Nephron progenitor cell (in vitro differentiated cells): ENCODE measurements at regions not wholly inside any gene's neighbourhood (a gene's known extent, or its start where the extent isn't known, plus 50 kb on each side); places are given as distances from the start of the nearest gene placed in this dataset.

Experiments used
- DNase-seq: peaks from one replicate; pipeline ENCODE4 v3.0.0; 2021
- H3K27ac Mint-ChIP-seq: 2 replicates; pipeline ENCODE4 v1.8.0; 2021; ENCODE audit warnings: mild to moderate bottlenecking, moderate library complexity, mixed read lengths
- H3K27me3 Mint-ChIP-seq: 2 replicates; pipeline ENCODE4 v1.8.0; 2021; ENCODE audit warnings: mild to moderate bottlenecking, low read depth, mixed read lengths; ENCODE audit not compliant: poor library complexity
- H3K36me3 Mint-ChIP-seq: 2 replicates; pipeline ENCODE4 v1.8.0; 2021; ENCODE audit warnings: low read depth, mixed read lengths
- H3K4me1 Mint-ChIP-seq: 2 replicates; pipeline ENCODE4 v1.8.0; 2021; ENCODE audit warnings: mixed read lengths
- H3K4me3 Mint-ChIP-seq: 2 replicates; pipeline ENCODE4 v1.8.0; 2021; ENCODE audit warnings: mild to moderate bottlenecking, moderate library complexity, mixed read lengths
- H3K9me3 Mint-ChIP-seq: 2 replicates; pipeline ENCODE4 v1.8.0; 2021; ENCODE audit warnings: mild to moderate bottlenecking, moderate library complexity, mixed read lengths
- TF ChIP-seq, protein P1 (sequence below): fragments of 200-600 bp; sonication (generic); IDR thresholded peaks from 2 replicates; pipeline ENCODE4 v1.5.0; 2021; ENCODE audit warnings: antibody characterized with exemption

DNA sequence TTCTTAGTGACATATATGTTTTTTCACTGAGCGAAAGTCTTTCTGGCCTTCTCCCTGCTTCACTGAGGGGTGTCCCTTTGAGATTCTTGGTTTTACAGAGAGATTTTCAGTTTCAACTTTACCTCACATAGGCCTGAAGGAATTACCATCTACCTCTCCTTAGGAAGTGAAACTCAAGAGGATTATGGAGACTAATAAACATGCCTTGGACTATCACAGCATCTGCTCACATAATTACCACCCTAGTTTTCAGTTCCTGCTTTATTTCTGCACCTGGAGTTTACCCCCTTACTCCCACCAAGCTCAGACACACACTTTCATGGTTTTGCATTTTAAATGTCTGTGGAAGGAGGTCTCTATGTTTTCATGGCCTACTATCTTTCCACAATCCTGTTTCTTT, 118.3 kb upstream of the SCAF11 start:
- DNase-seq: no peak
- no peak overlapping the region for H3K4me3 Mint-ChIP-seq
- no peaks in the 10 kb centered on the region for H3K36me3 Mint-ChIP-seq
- no peaks in the 10 kb centered on the region for H3K4me1 Mint-ChIP-seq
- H3K27ac Mint-ChIP-seq: no peak overlapping the region
- H3K27me3 Mint-ChIP-seq: peaks cover 6% of the 10 kb centered on the region
- TF ChIP-seq, protein P1, sequence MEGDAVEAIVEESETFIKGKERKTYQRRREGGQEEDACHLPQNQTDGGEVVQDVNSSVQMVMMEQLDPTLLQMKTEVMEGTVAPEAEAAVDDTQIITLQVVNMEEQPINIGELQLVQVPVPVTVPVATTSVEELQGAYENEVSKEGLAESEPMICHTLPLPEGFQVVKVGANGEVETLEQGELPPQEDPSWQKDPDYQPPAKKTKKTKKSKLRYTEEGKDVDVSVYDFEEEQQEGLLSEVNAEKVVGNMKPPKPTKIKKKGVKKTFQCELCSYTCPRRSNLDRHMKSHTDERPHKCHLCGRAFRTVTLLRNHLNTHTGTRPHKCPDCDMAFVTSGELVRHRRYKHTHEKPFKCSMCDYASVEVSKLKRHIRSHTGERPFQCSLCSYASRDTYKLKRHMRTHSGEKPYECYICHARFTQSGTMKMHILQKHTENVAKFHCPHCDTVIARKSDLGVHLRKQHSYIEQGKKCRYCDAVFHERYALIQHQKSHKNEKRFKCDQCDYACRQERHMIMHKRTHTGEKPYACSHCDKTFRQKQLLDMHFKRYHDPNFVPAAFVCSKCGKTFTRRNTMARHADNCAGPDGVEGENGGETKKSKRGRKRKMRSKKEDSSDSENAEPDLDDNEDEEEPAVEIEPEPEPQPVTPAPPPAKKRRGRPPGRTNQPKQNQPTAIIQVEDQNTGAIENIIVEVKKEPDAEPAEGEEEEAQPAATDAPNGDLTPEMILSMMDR: no peak
- H3K9me3 Mint-ChIP-seq: peaks cover 17% of the 10 kb centered on the region

DNA sequence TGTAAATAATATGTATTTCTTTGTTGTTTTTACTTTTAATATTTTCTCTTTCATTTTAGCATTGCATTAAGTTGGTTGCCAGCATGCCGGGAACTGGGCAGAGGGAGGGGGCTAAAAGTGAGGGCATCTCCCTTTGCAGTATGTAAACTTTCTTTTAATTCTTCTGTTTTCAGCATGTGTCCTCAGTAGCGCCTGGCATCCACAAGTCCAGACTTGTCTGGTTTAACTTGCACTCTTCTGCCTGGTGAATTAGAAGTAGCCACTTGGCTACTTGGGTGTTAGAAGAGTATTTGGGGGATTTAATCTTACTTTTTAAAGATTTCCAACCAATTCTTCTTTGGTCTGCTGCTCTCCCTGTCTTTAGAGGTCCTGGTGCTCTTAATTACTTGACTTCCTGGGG, 117.2 kb upstream of the SCAF11 start:
- no peaks in the 10 kb centered on the region for H3K36me3 Mint-ChIP-seq
- H3K4me3 Mint-ChIP-seq: no peak overlapping the region
- H3K9me3 Mint-ChIP-seq: peaks cover 14% of the 10 kb centered on the region
- H3K4me1 Mint-ChIP-seq: no peaks in the 10 kb centered on the region
- no peak overlapping the region for H3K27ac Mint-ChIP-seq
- no peak for DNase-seq
- TF ChIP-seq, protein P1: no peak
- H3K27me3 Mint-ChIP-seq: peaks cover 6% of the 10 kb centered on the region

DNA sequence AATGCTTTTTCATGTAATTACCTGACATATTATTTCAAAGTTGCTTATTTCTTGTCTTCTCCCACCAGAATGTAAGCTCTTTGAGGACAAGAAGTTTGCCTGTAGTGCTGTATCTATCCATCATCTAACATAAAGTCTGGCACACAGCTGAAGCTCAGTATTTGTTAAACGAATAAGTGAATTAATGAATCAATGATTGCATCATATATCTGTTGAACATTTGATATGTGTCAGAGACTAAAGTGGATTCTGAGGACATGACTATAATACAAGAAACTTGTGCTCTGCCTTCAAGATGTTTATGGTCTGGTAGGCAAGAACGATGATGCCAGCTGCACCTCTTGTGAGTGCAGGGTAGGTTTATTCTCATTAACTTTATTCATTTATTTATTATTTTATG, 115.4 kb upstream of the SCAF11 start:
- H3K27me3 Mint-ChIP-seq: peaks cover 6% of the 10 kb centered on the region
- no peaks in the 10 kb centered on the region for H3K36me3 Mint-ChIP-seq
- no peak overlapping the region for H3K27ac Mint-ChIP-seq
- TF ChIP-seq, protein P1: no peak
- no peak overlapping the region for H3K4me3 Mint-ChIP-seq
- peaks cover 6% of the 10 kb centered on the region for H3K4me1 Mint-ChIP-seq
- no peak for DNase-seq
- H3K9me3 Mint-ChIP-seq: no peaks in the 10 kb centered on the region

DNA sequence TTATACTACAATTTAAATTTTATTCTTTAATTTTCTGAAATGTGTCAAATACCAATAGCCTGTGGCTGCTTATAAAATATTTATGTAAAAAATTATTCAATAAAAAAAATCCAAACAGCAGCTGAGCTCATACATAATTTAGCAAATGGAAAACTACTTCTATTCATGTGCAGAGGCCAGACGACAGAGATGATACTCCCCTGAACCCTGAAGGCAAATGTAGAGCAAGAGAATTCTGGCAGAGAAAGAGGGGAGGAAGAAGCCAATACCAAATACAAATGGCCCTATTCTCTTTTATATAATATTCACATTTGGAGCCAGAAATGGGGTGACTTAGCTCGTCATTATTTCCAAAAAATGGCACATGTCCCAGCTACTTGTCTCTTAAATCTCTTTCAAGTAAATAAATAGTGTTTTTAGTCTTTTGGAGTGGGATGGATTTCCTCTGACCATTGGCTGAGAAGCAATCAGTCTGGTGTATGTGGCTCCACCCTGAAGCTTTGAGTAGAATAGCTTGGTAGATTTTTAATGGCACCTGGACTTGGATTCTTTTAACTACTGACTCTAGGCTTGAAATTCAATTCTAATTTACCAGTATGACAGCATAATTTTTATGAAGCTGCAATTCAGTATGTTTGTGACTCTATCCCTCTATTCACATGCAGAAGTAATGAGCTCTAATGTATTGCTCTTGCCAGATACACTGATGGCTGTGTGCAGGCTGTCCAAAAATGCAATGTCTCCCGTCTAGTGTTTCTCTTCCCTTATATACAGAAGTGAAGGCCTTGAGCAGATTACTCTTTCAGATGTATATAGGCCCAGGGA, 113.4 kb upstream of the SCAF11 start:
- no peaks in the 10 kb centered on the region for H3K36me3 Mint-ChIP-seq
- H3K9me3 Mint-ChIP-seq: no peaks in the 10 kb centered on the region
- TF ChIP-seq, protein P1: no peak

DNA sequence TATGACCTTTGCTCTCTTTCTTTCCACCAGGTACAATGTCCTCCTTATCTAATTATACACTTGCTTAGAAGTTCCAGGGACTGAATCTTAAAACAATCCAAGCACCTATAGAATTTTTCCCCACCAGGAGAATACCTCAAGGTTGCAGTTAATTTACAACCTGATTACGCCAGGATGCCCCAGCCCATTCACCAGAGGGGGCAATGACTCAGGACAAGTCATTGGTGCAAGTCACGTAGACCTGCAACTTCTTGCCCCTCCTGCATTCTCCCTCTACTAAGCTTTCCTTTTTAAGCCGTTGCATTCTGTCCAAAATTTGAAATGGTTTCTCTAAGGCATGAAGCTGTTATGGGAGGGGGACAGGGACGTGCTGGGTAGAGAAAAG, 111.1 kb upstream of the SCAF11 start:
- no peaks in the 10 kb centered on the region for H3K9me3 Mint-ChIP-seq
- H3K27ac Mint-ChIP-seq: no peak overlapping the region
- peaks cover 6% of the 10 kb centered on the region for H3K27me3 Mint-ChIP-seq
- peaks cover 6% of the 10 kb centered on the region for H3K4me1 Mint-ChIP-seq
- no peak overlapping the region for H3K4me3 Mint-ChIP-seq
- no peaks in the 10 kb centered on the region for H3K36me3 Mint-ChIP-seq
- no peak for DNase-seq
- TF ChIP-seq, protein P1: no peak

More for the DNA sequence above, 113.4 kb upstream of the SCAF11 start:
- H3K27me3 Mint-ChIP-seq: peaks cover 6% of the 10 kb centered on the region
- H3K27ac Mint-ChIP-seq: no peak overlapping the region
- peaks cover 6% of the 10 kb centered on the region for H3K4me1 Mint-ChIP-seq
- H3K4me3 Mint-ChIP-seq: no peak overlapping the region
- no peak for DNase-seq
